H1 (cell line): ENCODE measurements at regions not wholly inside any gene's neighbourhood (a gene's known extent, or its start where the extent isn't known, plus 50 kb on each side); places are given as distances from the start of the nearest gene placed in this dataset.

Experiments
- CTCF ChIA-PET: fragments of 300-600 bp; sonication (Branson Sonifier 250); formaldehyde crosslinking; loops from one replicate; lab custom pipeline; 2021; ENCODE audit not compliant: partially characterized antibody; lab: Charles Lee
- POLR2A ChIA-PET: fragments of 300-600 bp; sonication (Branson Sonifier 250); formaldehyde crosslinking; loops from one replicate; lab custom pipeline; 2021; ENCODE audit warnings: inconsistent platforms; ENCODE audit not compliant: partially characterized antibody; lab: Charles Lee
- DNase-seq, 2 experiments: peaks; one replicate each; pipeline versions ENCODE4 v3.0.0 to v3.0.0-alpha.2; 2010 to 2022; ENCODE audit warnings: low spot score in 2 of 2, low read depth in 1 of 2, mixed read lengths in 1 of 2
- FAIRE-seq: peaks from 2 replicates; lab custom pipeline; 2011; peaks lifted over from hg19 to GRCh38; lab: Jason Lieb, UNC
- H2AFZ ChIP-seq: 2 replicates; pipeline ENCODE4 v1.8.1; 2012; ENCODE audit warnings: low read length, inconsistent platforms
- H2AK5ac ChIP-seq: 2 replicates; pipeline ENCODE4 v1.6.1; 2013; ENCODE audit warnings: low read depth, low read length
- H2BK120ac ChIP-seq: replicated peaks from 2 replicates; pipeline ENCODE3; 2013; ENCODE audit warnings: low read depth, low read length, inconsistent platforms
- H2BK12ac ChIP-seq: 2 replicates; pipeline ENCODE4 v1.6.1; 2013; ENCODE audit warnings: low read depth, low read length
- H2BK15ac ChIP-seq: 2 replicates; pipeline ENCODE4 v1.6.1; 2013; ENCODE audit warnings: low read length
- H2BK20ac ChIP-seq: 2 replicates; pipeline ENCODE4 v1.6.1; 2013; ENCODE audit warnings: low read length
- H2BK5ac ChIP-seq: 2 replicates; pipeline ENCODE4 v1.6.1; 2013; ENCODE audit warnings: low read depth, low read length
- H3K14ac ChIP-seq: 2 replicates; pipeline ENCODE4 v1.6.1; 2013; ENCODE audit warnings: inconsistent platforms; ENCODE audit not compliant: insufficient read length
- H3K18ac ChIP-seq: 2 replicates; pipeline ENCODE4 v1.6.1; 2013; ENCODE audit warnings: low read length; ENCODE audit errors: extremely low read depth
- H3K23ac ChIP-seq: 2 replicates; pipeline ENCODE4 v1.6.1; 2013; ENCODE audit warnings: inconsistent platforms; ENCODE audit not compliant: insufficient read length
- H3K23me2 ChIP-seq: 2 replicates; pipeline ENCODE4 v1.6.1; 2013; ENCODE audit warnings: low read depth, low read length
- H3K27ac ChIP-seq: 2 replicates; pipeline ENCODE4 v1.6.1; 2011; ENCODE audit warnings: low read depth, low read length, inconsistent platforms
- H3K27me3 ChIP-seq, 4 experiments: replicated peaks in 1 of 4; 1 replicate in 1 of 4; 2 replicates in 3 of 4; pipeline versions ENCODE4 v1.6.1 to v1.8.1; 2011 to 2013; ENCODE audit warnings: low read length in 3 of 4, mild to moderate bottlenecking in 3 of 4, inconsistent platforms in 2 of 4, mixed read lengths in 2 of 4, moderate library complexity in 1 of 4; ENCODE audit not compliant: control insufficient read depth in 3 of 4, insufficient read depth in 3 of 4; ENCODE audit errors: extremely low read depth in 1 of 4
- H3K36me3 ChIP-seq, 4 experiments: 2 replicates each; pipeline versions ENCODE4 v1.6.1 to v1.8.1; 2011 to 2013; ENCODE audit warnings: mild to moderate bottlenecking in 4 of 4, low read length in 3 of 4, moderate library complexity in 2 of 4, control low read depth in 1 of 4, inconsistent platforms in 1 of 4; ENCODE audit not compliant: insufficient read depth in 4 of 4, control insufficient read depth in 2 of 4
- H3K4ac ChIP-seq: replicated peaks from 2 replicates; pipeline ENCODE3; 2013; ENCODE audit warnings: low read length, low read depth, mixed read lengths, inconsistent platforms; ENCODE audit not compliant: insufficient read length
- H3K4me1 ChIP-seq, 4 experiments: replicated peaks in 1 of 4; 1 replicate in 1 of 4; 2 replicates in 3 of 4; pipeline versions ENCODE4 v1.6.1 to v1.8.1; 2011 to 2013; ENCODE audit warnings: low read length in 3 of 4, inconsistent platforms in 2 of 4, mixed read lengths in 1 of 4; ENCODE audit not compliant: insufficient read depth in 4 of 4, control insufficient read depth in 3 of 4
- H3K4me2 ChIP-seq, 2 experiments: 2 replicates each; pipeline versions ENCODE4 v1.6.1 to v1.8.1; 2011 to 2013; ENCODE audit warnings: low read depth in 2 of 2, low read length in 2 of 2, control low read depth in 1 of 2, inconsistent platforms in 1 of 2, mild to moderate bottlenecking in 1 of 2; ENCODE audit not compliant: insufficient read depth in 1 of 2
- H3K4me3 ChIP-seq, 4 experiments: fragments of 200-600, 300-600 bp in 1 of 4; sonication (generic), shearing (Covaris generic), sonication (Bioruptor Twin) in 1 of 4; 2 replicates each; pipeline versions ENCODE4 v1.5.1 to v1.8.1; 2011 to 2016; ENCODE audit warnings: low read length in 4 of 4, low read depth in 3 of 4, control low read depth in 2 of 4, inconsistent platforms in 2 of 4, mild to moderate bottlenecking in 2 of 4, mixed read lengths in 1 of 4, moderate library complexity in 1 of 4; ENCODE audit not compliant: insufficient read depth in 2 of 4; ENCODE audit errors: extremely low read depth in 1 of 4
- H3K56ac ChIP-seq: replicated peaks from 2 replicates; pipeline ENCODE3; 2013; ENCODE audit warnings: low read depth, mild to moderate bottlenecking, mixed read lengths, low read length, inconsistent platforms; ENCODE audit not compliant: insufficient read length
- H3K79me1 ChIP-seq: 2 replicates; pipeline ENCODE4 v1.6.1; 2013; ENCODE audit warnings: low read depth, low read length, control low read depth
- H3K79me2 ChIP-seq, 2 experiments: 2 replicates each; pipeline versions ENCODE4 v1.6.1 to v1.8.1; 2012 to 2013; ENCODE audit warnings: low read length in 2 of 2, mild to moderate bottlenecking in 2 of 2, inconsistent platforms in 1 of 2; ENCODE audit not compliant: insufficient read depth in 2 of 2, control insufficient read depth in 1 of 2
- H3K9ac ChIP-seq, 4 experiments: replicated peaks in 1 of 4; 1 replicate in 1 of 4; 2 replicates in 3 of 4; pipeline versions ENCODE4 v1.6.1 to v1.8.1; 2011 to 2013; ENCODE audit warnings: low read depth in 3 of 4, low read length in 3 of 4, control low read depth in 2 of 4, mild to moderate bottlenecking in 2 of 4, moderate library complexity in 2 of 4, inconsistent platforms in 1 of 4; ENCODE audit errors: extremely low read depth in 1 of 4
- H3K9me3 ChIP-seq, 2 experiments: 2 replicates each; pipeline versions ENCODE4 v1.6.1 to v1.8.1; 2012 to 2013; ENCODE audit warnings: mild to moderate bottlenecking in 2 of 2, moderate library complexity in 2 of 2, control low read depth in 1 of 2, inconsistent platforms in 1 of 2, low read depth in 1 of 2, low read length in 1 of 2, mixed read lengths in 1 of 2; ENCODE audit not compliant: insufficient read depth in 2 of 2
- H4K20me1 ChIP-seq, 2 experiments: replicated peaks in 1 of 2; 2 replicates each; pipeline versions ENCODE3 to v1.8.1; 2011 to 2013; ENCODE audit warnings: inconsistent platforms in 2 of 2, low read length in 2 of 2, mild to moderate bottlenecking in 1 of 2; ENCODE audit not compliant: insufficient read depth in 2 of 2, control insufficient read depth in 1 of 2
- H4K5ac ChIP-seq: 2 replicates; pipeline ENCODE4 v1.6.1; 2013; ENCODE audit warnings: low read length, low read depth, mixed read lengths, inconsistent platforms; ENCODE audit not compliant: insufficient read length
- H4K8ac ChIP-seq: 2 replicates; pipeline ENCODE4 v1.8.0; 2013; ENCODE audit warnings: mild to moderate bottlenecking, moderate library complexity, low read length, inconsistent platforms; ENCODE audit not compliant: insufficient read depth; ENCODE audit errors: extremely low read depth
- H4K91ac ChIP-seq: replicated peaks from 2 replicates; pipeline ENCODE3; 2013; ENCODE audit warnings: low read length, mixed read lengths, inconsistent platforms; ENCODE audit not compliant: insufficient read length
- CTCF ChIP-seq, 3 experiments: IDR thresholded peaks; 1 replicate in 2 of 3; 2 replicates in 1 of 3; pipeline versions ENCODE4 v1.5.1 to v1.6.1; 2011; ENCODE audit warnings: low read length in 3 of 3, mild to moderate bottlenecking in 3 of 3, inconsistent platforms in 2 of 3, low read depth in 1 of 3, moderate library complexity in 1 of 3; ENCODE audit not compliant: insufficient read depth in 1 of 3; ENCODE audit errors: control extremely low read depth in 1 of 3
- JUND ChIP-seq: IDR thresholded peaks from 2 replicates; pipeline ENCODE4 v1.6.1; 2011; ENCODE audit warnings: mild to moderate bottlenecking, improper control_type of control experiment, low read length
- MAFK ChIP-seq: IDR thresholded peaks from 2 replicates; pipeline ENCODE4 v1.6.1; 2012; ENCODE audit warnings: low read depth, mild to moderate bottlenecking, improper control_type of control experiment, low read length
- RBBP5 ChIP-seq: IDR thresholded peaks from 2 replicates; pipeline ENCODE4 v1.7.1; 2012; ENCODE audit warnings: low read depth, mild to moderate bottlenecking, inconsistent platforms, low read length, moderate library complexity, borderline replicate concordance
- WGBS, 2 experiments: shearing (Covaris generic) in 1 of 2; methylation state at CpG; one replicate each; pipeline versions ENCODE4 v1.1.6 to v1.1.7; 2013 to 2015; ENCODE audit warnings: low lambda C conversion rate in 2 of 2, mixed read lengths in 2 of 2, inconsistent platforms in 1 of 2, low coverage in 1 of 2, missing lambda C conversion rate in 1 of 2; ENCODE audit not compliant: insufficient replicate concordance in 2 of 2, insufficient coverage in 1 of 2, insufficient read length in 1 of 2; ENCODE audit errors: extremely low coverage in 1 of 2, missing lambda C conversion rate in 1 of 2; 5-methylcytosine and 5-hydroxymethylcytosine counted together
- TF ChIP-seq, protein P1 (sequence below): IDR thresholded peaks from 2 replicates; pipeline ENCODE4 v1.6.1; 2012; ENCODE audit warnings: inconsistent platforms

GRCh38 chr2:239456940-239457339, 56.1 kb upstream of the HDAC4 start:
- no peaks in the 10 kb centered on the region for H3K36me3 ChIP-seq
- no peak overlapping the region for H2BK5ac ChIP-seq
- no peak overlapping the region for H2BK15ac ChIP-seq
- no peak overlapping the region for H3K18ac ChIP-seq
- FAIRE-seq: no peak
- H3K27ac ChIP-seq: no peak overlapping the region
- no peak overlapping the region for H2AFZ ChIP-seq
- no peaks in the 10 kb centered on the region for H4K20me1 ChIP-seq
- H3K4me3 ChIP-seq: no peak overlapping the region
- H2AK5ac ChIP-seq: no peak overlapping the region
- no peak overlapping the region for H3K56ac ChIP-seq
- H3K4me1 ChIP-seq: no peaks in the 10 kb centered on the region
- CTCF ChIA-PET: no interaction called here
- no peaks in the 10 kb centered on the region for H3K79me1 ChIP-seq
- peaks cover 8 to 9% of the 10 kb centered on the region in 2 experiments; a peak in 2 of 4 replicates for H3K9me3 ChIP-seq
- H2BK120ac ChIP-seq: no peak overlapping the region
- H2BK20ac ChIP-seq: no peak overlapping the region
- no peaks in the 10 kb centered on the region for H3K79me2 ChIP-seq
- no peak overlapping the region for H4K8ac ChIP-seq
- H3K23ac ChIP-seq: no peak overlapping the region
- H4K91ac ChIP-seq: no peak overlapping the region
- WGBS, 2 experiments: 87% methylated on average over 5 of the region's 5 CpGs; no CpG with 5 or more reads in 1 of the 2 experiments
- TF ChIP-seq, protein P1, sequence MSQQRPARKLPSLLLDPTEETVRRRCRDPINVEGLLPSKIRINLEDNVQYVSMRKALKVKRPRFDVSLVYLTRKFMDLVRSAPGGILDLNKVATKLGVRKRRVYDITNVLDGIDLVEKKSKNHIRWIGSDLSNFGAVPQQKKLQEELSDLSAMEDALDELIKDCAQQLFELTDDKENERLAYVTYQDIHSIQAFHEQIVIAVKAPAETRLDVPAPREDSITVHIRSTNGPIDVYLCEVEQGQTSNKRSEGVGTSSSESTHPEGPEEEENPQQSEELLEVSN: no peak
- no peak for TF ChIP-seq MAFK
- no peak for TF ChIP-seq CTCF (IDR thresholded peaks at IDR 0.05; ENCODE audit: control extremely low read depth in 1 of 3, insufficient read depth in 1 of 3, low read depth in 1 of 3, low read length in 3 of 3)
- TF ChIP-seq JUND: no peak
- TF ChIP-seq RBBP5: no peak
- TF ChIP-seq, all 59 proteins: peak for 0
- POLR2A ChIA-PET: no interaction called here
- Histone ChIP-seq H4K5ac (no peak overlapping the region), H3K4me2 (no peak overlapping the region), H2BK12ac (no peak overlapping the region), H3K4ac (no peak overlapping the region), H3K23me2 (no peaks in the 10 kb centered on the region), H3K9ac (no peak overlapping the region), H3K27me3 (no peaks in the 10 kb centered on the region), H3K14ac (no peak overlapping the region)
- DNase-seq: no peak
